Endothelial cell of umbilical vein (primary cell): ENCODE measurements at regions not wholly inside any gene's neighbourhood (a gene's known extent, or its start where the extent isn't known, plus 50 kb on each side); places are given as distances from the start of the nearest gene placed in this dataset.

Source experiments
- BruUV-seq: library from RNA; stranded (reverse); fragments of 400-500 nt; replicated peaks from 2 replicates; lab custom pipeline; 2021; lab: Mats Ljungman, UMichigan
- CTCF ChIA-PET: fragments of 300-600, 350-600 bp; sonication (Branson Sonifier 250); formaldehyde crosslinking; loops from one replicate; lab custom pipeline; 2021; ENCODE audit warnings: antibody characterized with exemption, inconsistent platforms; lab: Charles Lee
- POLR2A ChIA-PET: fragments of 300-600, 350-600 bp; sonication (Branson Sonifier 250); formaldehyde crosslinking; loops from one replicate; lab custom pipeline; 2021; ENCODE audit warnings: antibody characterized with exemption, inconsistent platforms; lab: Charles Lee
- DNase-seq: peaks from one replicate; pipeline ENCODE4 v3.0.0-alpha.2; 2011; ENCODE audit warnings: low read depth, low spot score
- FAIRE-seq: peaks from 2 replicates; lab custom pipeline; 2011; peaks lifted over from hg19 to GRCh38; lab: Jason Lieb, UNC
- H2AFZ ChIP-seq: 2 replicates; pipeline ENCODE4 v1.6.0; 2012; ENCODE audit warnings: low read depth, low read length, control low read depth, inconsistent platforms
- H3K27ac ChIP-seq: 2 replicates; pipeline ENCODE4 v1.5.1; 2011; ENCODE audit warnings: low read depth, mild to moderate bottlenecking, control low read depth, low read length, moderate library complexity; ENCODE audit not compliant: insufficient read depth
- H3K27me3 ChIP-seq, 2 experiments: 2 replicates each; pipeline versions ENCODE4 v1.6.0 to v1.6.1; 2011; ENCODE audit warnings: low read length in 2 of 2, mixed read lengths in 1 of 2; ENCODE audit not compliant: control insufficient read depth in 2 of 2, insufficient read depth in 2 of 2
- H3K36me3 ChIP-seq, 2 experiments: 2 replicates in 1 of 2; 3 replicates in 1 of 2; pipeline ENCODE4 v1.5.1; 2011; ENCODE audit warnings: low read length in 2 of 2, mild to moderate bottlenecking in 1 of 2, moderate library complexity in 1 of 2; ENCODE audit not compliant: control insufficient read depth in 2 of 2, insufficient read depth in 2 of 2; ENCODE audit errors: extremely low read depth in 1 of 2
- H3K4me1 ChIP-seq: 3 replicates; pipeline ENCODE4 v1.5.1; 2011; ENCODE audit warnings: mild to moderate bottlenecking, low read length; ENCODE audit not compliant: control insufficient read depth, insufficient read depth; ENCODE audit errors: extremely low read depth
- H3K4me2 ChIP-seq: 2 replicates; pipeline ENCODE4 v1.6.1; 2011; ENCODE audit warnings: low read length, control low read depth, mixed read lengths; ENCODE audit not compliant: insufficient read depth
- H3K4me3 ChIP-seq, 3 experiments: fragments of 200-600 bp in 1 of 3; sonication (generic), shearing (Covaris generic) in 1 of 3; replicated peaks in 1 of 3; 2 replicates each; pipeline ENCODE4 v1.5.1; 2011 to 2016; ENCODE audit warnings: control low read depth in 3 of 3, low read length in 3 of 3, mild to moderate bottlenecking in 2 of 3, inconsistent platforms in 1 of 3, low read depth in 1 of 3, moderate library complexity in 1 of 3; ENCODE audit not compliant: insufficient read depth in 1 of 3
- H3K79me2 ChIP-seq: 2 replicates; pipeline ENCODE4 v1.6.0; 2012; ENCODE audit warnings: low read length, inconsistent platforms; ENCODE audit not compliant: control insufficient read depth, insufficient read depth
- H3K9ac ChIP-seq: replicated peaks from 2 replicates; pipeline ENCODE3; 2011; ENCODE audit warnings: low read length, control low read depth; ENCODE audit not compliant: insufficient read depth; ENCODE audit errors: extremely low read depth
- H3K9me1 ChIP-seq: replicated peaks from 3 replicates; pipeline ENCODE4 v1.6.0; 2011; ENCODE audit warnings: mild to moderate bottlenecking, low read length; ENCODE audit not compliant: control insufficient read depth, insufficient read depth; ENCODE audit errors: extremely low read depth
- H3K9me3 ChIP-seq: replicated peaks from 2 replicates; pipeline ENCODE4 v1.5.1; 2012; ENCODE audit warnings: low read length, inconsistent platforms; ENCODE audit not compliant: control insufficient read depth, insufficient read depth
- H4K20me1 ChIP-seq: replicated peaks from 2 replicates; pipeline ENCODE3; 2011; ENCODE audit warnings: mild to moderate bottlenecking, low read length; ENCODE audit not compliant: control insufficient read depth, insufficient read depth; ENCODE audit errors: extremely low read depth
- EZH2 ChIP-seq: IDR thresholded peaks from 2 replicates; pipeline ENCODE4 v1.6.1; 2012; ENCODE audit warnings: borderline replicate concordance, low read depth, mild to moderate bottlenecking, moderate library complexity, low read length, inconsistent platforms; ENCODE audit not compliant: severe bottlenecking
- FOS ChIP-seq: IDR thresholded peaks from 2 replicates; pipeline ENCODE4 v1.6.1; 2011; ENCODE audit warnings: mild to moderate bottlenecking, low read length, moderate library complexity, borderline replicate concordance; ENCODE audit not compliant: insufficient read depth
- GATA2 ChIP-seq: IDR thresholded peaks from 2 replicates; pipeline ENCODE4 v1.7.0; 2011; ENCODE audit warnings: low read depth, mild to moderate bottlenecking, moderate library complexity, mixed read lengths, low read length; ENCODE audit not compliant: insufficient read length, insufficient read depth
- JUN ChIP-seq: IDR thresholded peaks from 2 replicates; pipeline ENCODE4 v1.6.1; 2011; ENCODE audit warnings: borderline replicate concordance, low read depth; ENCODE audit not compliant: insufficient read length, insufficient read depth
- MYC ChIP-seq: IDR thresholded peaks from one replicate; pipeline ENCODE4 v1.6.1; 2011; ENCODE audit warnings: mild to moderate bottlenecking, low read depth, low read length
- POLR2A ChIP-seq: IDR thresholded peaks from 2 replicates; pipeline ENCODE4 v1.6.1; 2012; ENCODE audit warnings: low read depth, mild to moderate bottlenecking, control low read depth, low read length
- POLR2AphosphoS5 ChIP-seq: IDR thresholded peaks from 2 replicates; pipeline ENCODE4 v1.6.1; 2012; ENCODE audit warnings: low read depth, mild to moderate bottlenecking, control low read depth, low read length, moderate library complexity; ENCODE audit not compliant: insufficient read depth
- dilution Hi-C: fragments of 300-500 bp; cut with MboI; formaldehyde crosslinking; loops from one replicate; pipeline ENCODE4 v1.15.0; 2019; ENCODE audit warnings: low sequenced_read_pairs; ENCODE audit not compliant: extremely low pct_ligation_motif_present
- intact Hi-C: fragments of 100-400 bp; cut with micrococcal nuclease; formaldehyde crosslinking; loops from one replicate; pipeline ENCODE4 v1.10.0; 2022
- TF ChIP-seq, protein P1 (sequence below): IDR thresholded peaks from 2 replicates; pipeline ENCODE4 v1.6.1; 2011; ENCODE audit not compliant: insufficient read depth, insufficient read length
- TF ChIP-seq, protein P2 (sequence below), 2 donors: IDR thresholded peaks; 1 replicate in 1 of 2; 2 replicates in 1 of 2; pipeline ENCODE4 v1.5.1; 2011; ENCODE audit warnings: low read length in 2 of 2, mild to moderate bottlenecking in 2 of 2, moderate library complexity in 2 of 2, control low read depth in 1 of 2, inconsistent platforms in 1 of 2, low read depth in 1 of 2; ENCODE audit not compliant: insufficient read depth in 1 of 2; ENCODE audit errors: extremely low read depth in 1 of 2

GRCh38 chr9:16238623-16239138 lies 631.8 kb downstream of the BNC2 start:
- no peak for DNase-seq
- no TSS peak for BruUV-seq
- Histone ChIP-seq H3K4me3 (no peak overlapping the region), H3K27ac (no peak overlapping the region), H3K9me1 (no peaks in the 10 kb centered on the region), H3K4me1 (no peaks in the 10 kb centered on the region), H3K79me2 (no peaks in the 10 kb centered on the region), H3K9me3 (no peaks in the 10 kb centered on the region), H3K27me3 (no peaks in the 10 kb centered on the region), H2AFZ (no peak overlapping the region), H3K36me3 (no peaks in the 10 kb centered on the region), H3K9ac (no peak overlapping the region), H4K20me1 (no peaks in the 10 kb centered on the region), H3K4me2 (no peak overlapping the region)
- CTCF ChIA-PET: no interaction called here
- TF ChIP-seq FOS (no peak), EZH2 (no peak), POLR2AphosphoS5 (no peak), POLR2A (no peak), JUN (no peak), MYC (no peak), GATA2 (no peak)
- TF ChIP-seq, protein P1, sequence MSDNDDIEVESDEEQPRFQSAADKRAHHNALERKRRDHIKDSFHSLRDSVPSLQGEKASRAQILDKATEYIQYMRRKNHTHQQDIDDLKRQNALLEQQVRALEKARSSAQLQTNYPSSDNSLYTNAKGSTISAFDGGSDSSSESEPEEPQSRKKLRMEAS: no peak
- TF ChIP-seq, protein P2, sequence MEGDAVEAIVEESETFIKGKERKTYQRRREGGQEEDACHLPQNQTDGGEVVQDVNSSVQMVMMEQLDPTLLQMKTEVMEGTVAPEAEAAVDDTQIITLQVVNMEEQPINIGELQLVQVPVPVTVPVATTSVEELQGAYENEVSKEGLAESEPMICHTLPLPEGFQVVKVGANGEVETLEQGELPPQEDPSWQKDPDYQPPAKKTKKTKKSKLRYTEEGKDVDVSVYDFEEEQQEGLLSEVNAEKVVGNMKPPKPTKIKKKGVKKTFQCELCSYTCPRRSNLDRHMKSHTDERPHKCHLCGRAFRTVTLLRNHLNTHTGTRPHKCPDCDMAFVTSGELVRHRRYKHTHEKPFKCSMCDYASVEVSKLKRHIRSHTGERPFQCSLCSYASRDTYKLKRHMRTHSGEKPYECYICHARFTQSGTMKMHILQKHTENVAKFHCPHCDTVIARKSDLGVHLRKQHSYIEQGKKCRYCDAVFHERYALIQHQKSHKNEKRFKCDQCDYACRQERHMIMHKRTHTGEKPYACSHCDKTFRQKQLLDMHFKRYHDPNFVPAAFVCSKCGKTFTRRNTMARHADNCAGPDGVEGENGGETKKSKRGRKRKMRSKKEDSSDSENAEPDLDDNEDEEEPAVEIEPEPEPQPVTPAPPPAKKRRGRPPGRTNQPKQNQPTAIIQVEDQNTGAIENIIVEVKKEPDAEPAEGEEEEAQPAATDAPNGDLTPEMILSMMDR (IDR thresholded peaks at IDR 0.05; ENCODE audit: extremely low read depth in 1 of 2, insufficient read depth in 1 of 2, low read depth in 1 of 2, low read length in 2 of 2): no peak
- dilution Hi-C loops (no loop called here), intact Hi-C loops (no loop called here)
- POLR2A ChIA-PET: no interaction called here
- no peak for FAIRE-seq
